ENCODE measurements at regions not wholly inside any gene's neighbourhood (a gene's known extent, or its start where the extent isn't known, plus 50 kb on each side); places are given as distances from the start of the nearest gene placed in this dataset.

- no peak for DNase-seq
- no peak overlapping the region for H3K27ac ChIP-seq (ENCODE audit: low read depth in 2 of 2, low read length in 2 of 2)
These were observed 58.8 kb upstream of the NUDT4 start for GRCh38 chr12:93318720-93319522.

GRCh38 chr12:93319523-93320050 lies 58.1 kb upstream of the NUDT4 start:
- H3K27me3 ChIP-seq (ENCODE audit: control insufficient read depth, insufficient read depth, low read length) = no peaks in the 10 kb centered on the region
- FAIRE-seq (no peak), DNase-seq (no peak)
- no peak overlapping the region for H3K27ac ChIP-seq (ENCODE audit: low read depth in 2 of 2, low read length in 2 of 2)
- H3K4me1 ChIP-seq (ENCODE audit: control insufficient read depth in 2 of 3, insufficient read depth in 2 of 3, low read depth in 1 of 3, low read length in 3 of 3) = no peaks in the 10 kb centered on the region
- TF ChIP-seq CTCF (IDR thresholded peaks at IDR 0.05; ENCODE audit: borderline replicate concordance, extremely low read depth, insufficient read depth) = no peak
- intact Hi-C loops (cut with DNase I) = no loop called here
- H3K4me3 ChIP-seq (ENCODE audit: low read length in 3 of 3) = no peak overlapping the region
- no peak overlapping the region for H3K9ac ChIP-seq (ENCODE audit: low read length in 3 of 3)
- H3K9me3 ChIP-seq (ENCODE audit: control insufficient read depth in 2 of 3, insufficient read depth in 1 of 3, low read length in 3 of 3) = no peaks in the 10 kb centered on the region
- H3K36me3 ChIP-seq (ENCODE audit: control insufficient read depth in 2 of 3, insufficient read depth in 3 of 3, low read length in 3 of 3) = no peaks in the 10 kb centered on the region

More at GRCh38 chr12:93318720-93319522, 58.8 kb upstream of the NUDT4 start:
- Histone ChIP-seq H3K27me3 (ENCODE audit: control insufficient read depth, insufficient read depth, low read length) (no peaks in the 10 kb centered on the region), H3K4me3 (ENCODE audit: low read length in 3 of 3) (no peak overlapping the region), H3K4me1 (ENCODE audit: control insufficient read depth in 2 of 3, insufficient read depth in 2 of 3, low read depth in 1 of 3, low read length in 3 of 3) (peaks cover 0 to 3% (median 0%) of the 10 kb centered on the region in 3 donors), H3K36me3 (ENCODE audit: control insufficient read depth in 2 of 3, insufficient read depth in 3 of 3, low read length in 3 of 3) (no peaks in the 10 kb centered on the region), H3K9me3 (ENCODE audit: control insufficient read depth in 2 of 3, insufficient read depth in 1 of 3, low read length in 3 of 3) (no peaks in the 10 kb centered on the region), H3K9ac (ENCODE audit: low read length in 3 of 3) (no peak overlapping the region)
- no peak for TF ChIP-seq CTCF (IDR thresholded peaks at IDR 0.05; ENCODE audit: borderline replicate concordance, extremely low read depth, insufficient read depth)
- intact Hi-C loops (cut with DNase I) = no loop called here
- no peak for FAIRE-seq

- H3K27me3 ChIP-seq (ENCODE audit: control insufficient read depth, insufficient read depth, low read length) = no peaks in the 10 kb centered on the region
- no peak overlapping the region for H3K27ac ChIP-seq (ENCODE audit: low read depth in 2 of 2, low read length in 2 of 2)
- H3K9me3 ChIP-seq (ENCODE audit: control insufficient read depth in 2 of 3, insufficient read depth in 1 of 3, low read length in 3 of 3) = no peaks in the 10 kb centered on the region
- intact Hi-C loops (cut with DNase I) = no loop called here
- TF ChIP-seq CTCF (IDR thresholded peaks at IDR 0.05; ENCODE audit: borderline replicate concordance, extremely low read depth, insufficient read depth) = no peak
- FAIRE-seq (no peak), DNase-seq (no peak)
- no peak overlapping the region for H3K4me3 ChIP-seq (ENCODE audit: low read length in 3 of 3)
- H3K4me1 ChIP-seq (ENCODE audit: control insufficient read depth in 2 of 3, insufficient read depth in 2 of 3, low read depth in 1 of 3, low read length in 3 of 3) = no peaks in the 10 kb centered on the region
- H3K36me3 ChIP-seq (ENCODE audit: control insufficient read depth in 2 of 3, insufficient read depth in 3 of 3, low read length in 3 of 3) = no peaks in the 10 kb centered on the region
- no peak overlapping the region for H3K9ac ChIP-seq (ENCODE audit: low read length in 3 of 3)
These were observed 54.9 kb upstream of the NUDT4 start for GRCh38 chr12:93322784-93323183.

Measured in kidney (tissue), 13 donors.